ENCODE measurements at regions not wholly inside any gene's neighbourhood (a gene's known extent, or its start where the extent isn't known, plus 50 kb on each side); places are given as distances from the start of the nearest gene placed in this dataset.

DNA sequence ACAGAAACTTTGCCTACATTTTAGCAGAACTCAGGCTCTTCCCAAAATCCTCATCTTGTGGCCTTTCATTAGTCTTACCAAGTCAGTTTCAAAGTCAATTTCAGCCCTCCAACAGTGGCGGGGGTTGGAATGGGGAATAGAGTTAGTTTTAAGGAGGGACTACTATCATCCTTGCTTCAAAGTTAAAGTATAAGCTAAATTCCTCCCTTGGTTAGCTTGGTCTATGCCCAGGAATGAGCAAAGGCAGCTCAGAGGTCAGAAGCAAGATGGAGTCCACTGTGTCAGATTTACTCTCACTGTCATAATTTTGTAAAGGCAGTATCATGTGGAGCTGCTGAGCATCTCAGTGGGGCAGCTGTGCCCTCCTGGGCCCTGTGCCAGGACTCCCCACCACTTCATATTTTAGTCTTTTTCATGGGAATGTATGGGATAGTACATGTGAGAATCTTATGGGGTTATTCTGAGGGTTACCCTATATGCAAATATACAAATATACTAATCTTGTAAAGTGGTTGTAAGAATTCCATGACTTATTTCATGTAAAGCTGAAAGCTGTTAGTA is 145.2 kb upstream of the MMADHC start:
- Histone ChIP-seq H3K27ac (no peak overlapping the region), H3K4me1 (peaks cover 0 to 38% (median 2%) of the 10 kb centered on the region in 3 donors), H3K27me3 (no peaks in the 10 kb centered on the region), H3K4me3 (no peak overlapping the region), H3K9me3 (no peaks in the 10 kb centered on the region), H3K36me3 (no peaks in the 10 kb centered on the region)
- no peak for DNase-seq
- intact Hi-C loops (cut with DNase I), result no loop called here
- WGBS, 2 donors, result 90 to 100% methylated on average over 1 of the region's 1 CpG
- no peak for TF ChIP-seq POLR2A (IDR thresholded peaks at IDR 0.05)
- TF ChIP-seq, protein P1, sequence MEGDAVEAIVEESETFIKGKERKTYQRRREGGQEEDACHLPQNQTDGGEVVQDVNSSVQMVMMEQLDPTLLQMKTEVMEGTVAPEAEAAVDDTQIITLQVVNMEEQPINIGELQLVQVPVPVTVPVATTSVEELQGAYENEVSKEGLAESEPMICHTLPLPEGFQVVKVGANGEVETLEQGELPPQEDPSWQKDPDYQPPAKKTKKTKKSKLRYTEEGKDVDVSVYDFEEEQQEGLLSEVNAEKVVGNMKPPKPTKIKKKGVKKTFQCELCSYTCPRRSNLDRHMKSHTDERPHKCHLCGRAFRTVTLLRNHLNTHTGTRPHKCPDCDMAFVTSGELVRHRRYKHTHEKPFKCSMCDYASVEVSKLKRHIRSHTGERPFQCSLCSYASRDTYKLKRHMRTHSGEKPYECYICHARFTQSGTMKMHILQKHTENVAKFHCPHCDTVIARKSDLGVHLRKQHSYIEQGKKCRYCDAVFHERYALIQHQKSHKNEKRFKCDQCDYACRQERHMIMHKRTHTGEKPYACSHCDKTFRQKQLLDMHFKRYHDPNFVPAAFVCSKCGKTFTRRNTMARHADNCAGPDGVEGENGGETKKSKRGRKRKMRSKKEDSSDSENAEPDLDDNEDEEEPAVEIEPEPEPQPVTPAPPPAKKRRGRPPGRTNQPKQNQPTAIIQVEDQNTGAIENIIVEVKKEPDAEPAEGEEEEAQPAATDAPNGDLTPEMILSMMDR (IDR thresholded peaks at IDR 0.05), result no peak

DNA sequence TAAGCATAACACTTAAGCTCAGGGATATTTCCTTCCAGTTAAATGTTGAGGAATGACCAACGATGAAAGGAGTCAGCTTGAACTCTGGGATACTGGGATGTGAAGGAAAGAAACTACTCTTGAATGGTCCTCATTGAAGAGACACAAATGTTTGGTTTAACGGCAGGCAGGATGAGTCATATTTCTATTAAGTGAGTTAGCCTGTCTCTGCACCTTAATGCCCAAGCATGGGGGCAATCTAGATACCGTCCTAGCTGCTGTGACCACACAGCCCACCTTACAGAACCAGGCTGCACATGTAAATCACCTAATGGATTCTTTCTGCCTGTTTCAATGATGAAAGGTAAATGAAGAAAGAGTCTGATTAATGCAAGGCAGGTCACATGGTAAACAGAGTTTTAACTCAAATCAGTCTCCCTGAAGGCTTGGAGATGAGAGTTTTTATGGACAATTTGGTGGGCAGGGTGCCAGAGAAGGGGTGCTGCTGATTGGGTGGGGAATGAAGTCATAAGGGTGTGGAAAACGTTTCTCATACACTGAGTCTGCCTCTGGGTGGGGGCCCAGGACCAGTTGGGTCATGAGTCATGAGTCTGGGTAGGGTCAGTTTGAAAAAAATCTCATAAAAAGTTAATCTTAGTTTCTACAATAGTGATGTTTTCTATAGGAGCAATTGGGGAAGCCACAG is 144.6 kb upstream of the MMADHC start:
- no peak for DNase-seq
- H3K27me3 ChIP-seq, result no peaks in the 10 kb centered on the region
- TF ChIP-seq, protein P1 (IDR thresholded peaks at IDR 0.05), result no peak
- no peaks in the 10 kb centered on the region for H3K36me3 ChIP-seq
- H3K4me3 ChIP-seq, result no peak overlapping the region
- no peaks in the 10 kb centered on the region for H3K9me3 ChIP-seq
- H3K4me1 ChIP-seq, result peaks cover 0 to 38% (median 2%) of the 10 kb centered on the region in 3 donors
- WGBS, 2 donors, result 48 to 51% methylated on average over 4 of the region's 4 CpGs
- intact Hi-C loops (cut with DNase I), result no loop called here
- no peak overlapping the region for H3K27ac ChIP-seq

DNA sequence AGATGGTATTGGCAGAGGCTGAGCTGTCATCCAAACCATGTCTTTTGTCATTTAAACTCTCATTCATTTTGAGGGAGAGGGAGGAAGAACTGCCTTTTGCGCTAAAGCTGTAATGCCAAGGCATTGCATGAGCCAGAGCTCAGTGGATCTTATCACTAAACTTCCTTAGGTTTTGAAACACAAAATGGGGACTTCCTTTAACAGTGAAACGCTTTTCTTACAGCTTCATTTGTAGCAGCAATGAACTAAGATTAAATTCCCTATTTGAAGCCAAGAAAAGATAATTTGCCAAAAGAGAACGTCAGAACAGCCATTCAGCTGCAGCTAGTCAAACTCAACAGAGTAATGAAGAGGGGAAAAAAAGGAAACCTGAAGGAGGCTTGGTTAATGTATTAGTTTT is 143.5 kb upstream of the MMADHC start:
- H3K9me3 ChIP-seq, result no peaks in the 10 kb centered on the region
- intact Hi-C loops (cut with DNase I), result no loop called here
- no peak for TF ChIP-seq POLR2A (IDR thresholded peaks at IDR 0.05)
- TF ChIP-seq, protein P1 (IDR thresholded peaks at IDR 0.05), result no peak
- DNase-seq, result no peak
- no peak overlapping the region for H3K4me3 ChIP-seq
- peaks cover 0 to 38% (median 2%) of the 10 kb centered on the region in 3 donors for H3K4me1 ChIP-seq
- WGBS, 2 donors, result 39 to 49% methylated on average over 3 of the region's 3 CpGs
- H3K27ac ChIP-seq, result no peak overlapping the region
- H3K36me3 ChIP-seq, result no peaks in the 10 kb centered on the region
- no peaks in the 10 kb centered on the region for H3K27me3 ChIP-seq

DNA sequence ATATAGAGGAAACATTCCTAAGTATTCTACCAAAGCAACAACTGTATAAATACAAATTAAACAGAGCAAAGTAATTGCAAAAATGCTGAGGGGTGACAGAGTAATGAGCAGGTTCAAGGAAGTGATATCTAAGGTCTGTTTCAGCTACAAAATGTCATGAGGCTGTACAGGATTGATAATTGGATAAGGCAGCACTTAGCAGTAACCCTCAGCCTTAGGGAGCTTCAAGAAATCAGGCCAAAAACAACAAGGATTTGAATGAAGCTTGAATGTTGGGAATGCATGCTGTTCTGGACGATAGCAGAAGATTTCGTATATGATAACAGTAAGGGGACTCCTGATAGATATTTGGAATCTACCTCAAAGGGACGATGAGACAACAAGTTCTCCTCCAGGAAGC is 142.0 kb upstream of the MMADHC start:
- intact Hi-C loops (cut with DNase I), result no loop called here
- TF ChIP-seq, protein P1 (IDR thresholded peaks at IDR 0.05), result no peak
- TF ChIP-seq POLR2A (IDR thresholded peaks at IDR 0.05), result no peak

DNA sequence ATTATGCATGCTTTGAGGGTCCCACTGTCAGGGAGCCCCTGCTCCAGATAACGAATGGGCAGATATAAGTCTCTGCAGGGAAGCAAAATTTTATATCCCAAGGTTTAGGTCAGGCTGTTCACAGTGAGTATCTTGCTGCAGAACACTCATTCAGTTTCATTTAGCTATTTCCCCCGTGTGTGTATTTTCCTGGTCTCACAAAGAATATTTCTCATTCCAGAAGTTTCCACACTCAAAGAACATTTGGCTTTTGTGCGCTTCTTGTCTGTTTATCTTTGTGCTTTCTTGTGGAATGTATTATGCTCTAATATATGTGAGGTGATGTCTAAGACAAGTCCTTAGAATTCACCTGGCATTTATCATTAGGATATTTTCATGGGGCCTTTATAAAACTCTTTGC is 140.4 kb upstream of the MMADHC start:
- no peaks in the 10 kb centered on the region for H3K9me3 ChIP-seq
- WGBS, 2 donors, result 65 to 68% methylated on average over 3 of the region's 3 CpGs
- DNase-seq, result no peak
- H3K4me1 ChIP-seq, result peaks cover 0 to 29% (median 0%) of the 10 kb centered on the region in 3 donors
- no peak overlapping the region for H3K4me3 ChIP-seq
- intact Hi-C loops (cut with DNase I), result no loop called here
- TF ChIP-seq POLR2A (IDR thresholded peaks at IDR 0.05), result no peak
- TF ChIP-seq, protein P1 (IDR thresholded peaks at IDR 0.05), result no peak
- H3K36me3 ChIP-seq, result no peaks in the 10 kb centered on the region
- no peaks in the 10 kb centered on the region for H3K27me3 ChIP-seq
- H3K27ac ChIP-seq, result no peak overlapping the region

More for the DNA sequence above, 142.0 kb upstream of the MMADHC start:
- no peaks in the 10 kb centered on the region for H3K36me3 ChIP-seq
- H3K9me3 ChIP-seq, result no peaks in the 10 kb centered on the region
- H3K27ac ChIP-seq, result no peak overlapping the region
- H3K4me1 ChIP-seq, result peaks cover 0 to 34% (median 1%) of the 10 kb centered on the region in 3 donors
- 57 to 78% methylated on average over 3 of the region's 3 CpGs for WGBS, 2 donors
- H3K27me3 ChIP-seq, result no peaks in the 10 kb centered on the region
- H3K4me3 ChIP-seq, result no peak overlapping the region
- DNase-seq, result no peak

Measured in esophagus squamous epithelium (tissue), 5 donors.